ENCODE measurements at regions not wholly inside any gene's neighbourhood (a gene's known extent, or its start where the extent isn't known, plus 50 kb on each side); places are given as distances from the start of the nearest gene placed in this dataset.

DNA sequence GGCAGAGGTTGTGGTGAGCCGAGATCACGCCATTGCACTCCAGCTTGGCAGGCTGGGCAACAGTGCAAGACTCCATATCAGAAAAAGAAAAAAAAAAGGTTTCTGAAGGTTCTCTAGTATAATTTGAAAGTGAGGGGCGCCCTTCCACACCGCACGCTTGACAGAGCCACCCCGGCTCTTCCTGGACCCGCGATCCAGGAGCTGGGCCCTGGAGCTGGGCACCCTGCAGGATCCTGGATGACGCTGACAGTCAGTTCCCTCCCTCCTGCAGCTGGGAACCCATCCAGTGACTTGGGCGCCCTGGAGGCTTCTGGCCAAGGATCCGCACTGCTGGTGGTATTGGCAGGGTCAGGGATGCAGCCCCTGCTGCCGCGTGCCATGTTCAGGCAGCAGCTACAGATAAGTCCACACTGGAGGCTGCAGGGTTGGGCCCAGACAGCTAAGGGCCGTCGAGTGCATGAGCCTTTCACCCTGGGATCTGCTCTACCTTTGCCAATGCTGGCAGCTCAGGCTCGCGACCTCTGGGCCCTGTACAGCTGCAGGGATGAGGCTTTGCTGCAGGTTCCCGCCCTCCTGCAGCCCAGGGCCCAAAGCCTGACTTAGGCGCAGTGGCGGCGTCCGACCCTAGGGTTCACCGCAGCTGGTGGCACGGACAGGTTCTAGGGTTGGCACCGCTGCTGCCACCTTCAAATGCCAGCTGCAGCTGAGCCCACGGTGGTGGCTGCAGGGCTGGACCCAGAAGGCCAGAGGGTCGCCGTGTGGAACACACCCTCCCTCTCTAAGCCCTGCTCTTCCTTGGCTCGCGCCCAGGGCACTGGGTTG is 110.2 kb downstream of the OR13A1 start:
- no peaks in the 10 kb centered on the region for H3K36me3 ChIP-seq
- DNase-seq (no peak), ATAC-seq (no peak)
- no peaks in the 10 kb centered on the region for H3K4me1 ChIP-seq
- intact Hi-C loops (cut with DNase I) = no loop called here
- TF ChIP-seq, protein P1, sequence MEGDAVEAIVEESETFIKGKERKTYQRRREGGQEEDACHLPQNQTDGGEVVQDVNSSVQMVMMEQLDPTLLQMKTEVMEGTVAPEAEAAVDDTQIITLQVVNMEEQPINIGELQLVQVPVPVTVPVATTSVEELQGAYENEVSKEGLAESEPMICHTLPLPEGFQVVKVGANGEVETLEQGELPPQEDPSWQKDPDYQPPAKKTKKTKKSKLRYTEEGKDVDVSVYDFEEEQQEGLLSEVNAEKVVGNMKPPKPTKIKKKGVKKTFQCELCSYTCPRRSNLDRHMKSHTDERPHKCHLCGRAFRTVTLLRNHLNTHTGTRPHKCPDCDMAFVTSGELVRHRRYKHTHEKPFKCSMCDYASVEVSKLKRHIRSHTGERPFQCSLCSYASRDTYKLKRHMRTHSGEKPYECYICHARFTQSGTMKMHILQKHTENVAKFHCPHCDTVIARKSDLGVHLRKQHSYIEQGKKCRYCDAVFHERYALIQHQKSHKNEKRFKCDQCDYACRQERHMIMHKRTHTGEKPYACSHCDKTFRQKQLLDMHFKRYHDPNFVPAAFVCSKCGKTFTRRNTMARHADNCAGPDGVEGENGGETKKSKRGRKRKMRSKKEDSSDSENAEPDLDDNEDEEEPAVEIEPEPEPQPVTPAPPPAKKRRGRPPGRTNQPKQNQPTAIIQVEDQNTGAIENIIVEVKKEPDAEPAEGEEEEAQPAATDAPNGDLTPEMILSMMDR (IDR thresholded peaks at IDR 0.05) = no peak
- TF ChIP-seq POLR2A (IDR thresholded peaks at IDR 0.05) = no peak
- no peak overlapping the region for H3K4me3 ChIP-seq
- 83% methylated on average over 9 of the region's 30 CpGs for WGBS (ENCODE audit: insufficient coverage, low coverage, low lambda C conversion rate, missing lambda C conversion rate)
- no peaks in the 10 kb centered on the region for H3K27me3 ChIP-seq
- H3K27ac ChIP-seq = no peak overlapping the region
- H3K9me3 ChIP-seq = no peaks in the 10 kb centered on the region

DNA sequence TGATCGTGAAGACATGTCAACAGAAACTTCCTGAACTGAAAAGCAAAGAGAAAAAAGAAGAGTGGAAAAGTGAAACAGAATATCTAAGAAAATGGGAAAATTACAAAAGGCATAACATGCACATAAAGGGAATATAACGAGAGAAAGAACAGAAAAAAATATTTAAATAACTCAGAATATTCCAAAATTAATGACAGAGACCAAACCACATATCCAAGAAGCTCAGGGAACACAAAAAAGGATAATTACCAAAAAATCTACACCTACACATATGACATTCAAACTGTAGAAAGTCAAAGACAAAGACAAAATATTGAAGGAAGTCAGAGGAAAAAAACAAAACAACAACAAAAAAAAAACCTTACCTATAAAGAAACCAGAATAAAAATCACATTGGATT is 105.5 kb downstream of the OR13A1 start:
- DNase-seq = no peak
- no peak overlapping the region for H3K27ac ChIP-seq
- H3K4me3 ChIP-seq = no peak overlapping the region
- H3K4me1 ChIP-seq = no peaks in the 10 kb centered on the region
- H3K36me3 ChIP-seq = no peaks in the 10 kb centered on the region
- H3K9me3 ChIP-seq = no peaks in the 10 kb centered on the region
- WGBS (ENCODE audit: insufficient coverage, low coverage, low lambda C conversion rate, missing lambda C conversion rate) = 73% methylated on average over 2 of the region's 2 CpGs
- no peaks in the 10 kb centered on the region for H3K27me3 ChIP-seq
- intact Hi-C loops (cut with DNase I) = no loop called here
- no peak for ATAC-seq
- TF ChIP-seq, protein P1 (IDR thresholded peaks at IDR 0.05) = no peak
- no peak for TF ChIP-seq POLR2A (IDR thresholded peaks at IDR 0.05)

DNA sequence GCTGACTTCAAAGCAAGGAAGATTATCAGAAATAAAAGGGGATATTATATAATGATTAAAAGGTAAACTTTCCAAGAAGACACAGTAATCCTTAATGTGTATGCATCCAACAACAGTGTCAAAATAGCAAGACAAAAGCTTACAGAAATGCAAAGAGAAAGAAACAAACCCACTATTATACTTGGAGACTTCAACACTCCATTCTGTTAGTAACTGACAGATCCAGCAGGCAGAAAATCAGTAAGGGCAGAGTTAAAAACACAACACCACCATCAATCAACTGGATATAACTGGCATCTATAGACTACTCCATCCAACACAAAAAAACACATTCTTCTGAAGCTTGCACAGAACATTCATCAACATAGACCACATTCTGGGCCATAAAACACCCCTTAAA is 103.8 kb downstream of the OR13A1 start:
- no peak for ATAC-seq
- Histone ChIP-seq H3K4me1 (no peaks in the 10 kb centered on the region), H3K36me3 (no peaks in the 10 kb centered on the region), H3K27me3 (no peaks in the 10 kb centered on the region), H3K4me3 (no peak overlapping the region), H3K9me3 (no peaks in the 10 kb centered on the region), H3K27ac (no peak overlapping the region)
- intact Hi-C loops (cut with DNase I) = no loop called here
- DNase-seq = no peak
- TF ChIP-seq, protein P1 (IDR thresholded peaks at IDR 0.05) = no peak
- TF ChIP-seq POLR2A (IDR thresholded peaks at IDR 0.05) = no peak

DNA sequence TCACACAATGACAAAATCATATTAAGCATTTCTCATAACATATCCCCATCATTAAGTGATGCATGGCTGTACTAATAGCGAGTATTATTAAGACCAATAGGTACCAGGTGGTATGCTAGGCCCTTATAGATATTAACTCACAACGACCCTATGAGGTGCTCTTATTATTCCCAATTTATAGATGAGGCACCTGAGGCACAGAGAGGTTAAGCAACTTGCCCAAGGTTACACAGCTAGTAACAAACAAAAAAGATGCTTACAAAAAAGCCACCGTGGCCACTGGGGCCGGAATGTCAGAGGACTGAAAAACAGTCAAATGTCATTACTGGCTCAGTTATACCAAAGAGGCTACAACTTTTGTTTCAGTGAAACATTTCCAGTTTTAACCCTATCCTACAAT is 96.0 kb downstream of the OR13A1 start:
- Histone ChIP-seq H3K27me3 (no peaks in the 10 kb centered on the region), H3K9me3 (no peaks in the 10 kb centered on the region), H3K4me1 (no peaks in the 10 kb centered on the region), H3K27ac (no peak overlapping the region), H3K4me3 (no peak overlapping the region), H3K36me3 (no peaks in the 10 kb centered on the region)
- ATAC-seq = no peak
- no peak for DNase-seq
- TF ChIP-seq, protein P1 (IDR thresholded peaks at IDR 0.05) = no peak
- TF ChIP-seq POLR2A (IDR thresholded peaks at IDR 0.05) = no peak
- intact Hi-C loops (cut with DNase I) = no loop called here
- WGBS (ENCODE audit: insufficient coverage, low coverage, low lambda C conversion rate, missing lambda C conversion rate) = 60% methylated on average over 4 of the region's 4 CpGs

DNA sequence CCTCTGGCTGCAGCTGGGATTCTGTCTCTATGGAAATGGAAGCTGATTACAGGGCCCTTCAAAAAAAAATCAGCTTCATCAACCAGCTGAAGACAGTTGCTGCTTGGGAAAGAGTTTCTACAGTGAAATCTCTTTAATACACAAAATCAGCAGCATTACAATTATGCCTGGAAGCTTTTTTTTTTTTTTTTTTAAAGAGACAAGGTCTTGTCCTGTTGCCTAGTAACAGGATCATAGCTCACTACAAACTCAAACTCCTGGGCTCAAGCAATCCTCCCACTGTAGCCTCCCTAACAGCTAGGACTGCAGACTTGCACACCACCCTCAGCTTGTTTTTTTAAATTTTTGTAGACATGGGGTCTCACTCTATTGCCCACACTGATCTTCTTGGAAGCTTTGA is 94.5 kb downstream of the OR13A1 start:
- Histone ChIP-seq H3K9me3 (no peaks in the 10 kb centered on the region), H3K4me3 (no peak overlapping the region), H3K36me3 (no peaks in the 10 kb centered on the region), H3K27ac (no peak overlapping the region), H3K27me3 (no peaks in the 10 kb centered on the region), H3K4me1 (no peaks in the 10 kb centered on the region)
- no peak for ATAC-seq
- TF ChIP-seq, protein P1 (IDR thresholded peaks at IDR 0.05) = no peak
- no peak for TF ChIP-seq POLR2A (IDR thresholded peaks at IDR 0.05)
- DNase-seq = no peak
- intact Hi-C loops (cut with DNase I) = no loop called here

Measured in right lobe of liver (tissue), 6 donors.